ENCODE measurements at regions not wholly inside any gene's neighbourhood (a gene's known extent, or its start where the extent isn't known, plus 50 kb on each side); places are given as distances from the start of the nearest gene placed in this dataset.

GRCh38 chr15:87416591-87417257 lies 839.8 kb downstream of the NTRK3 start:
- TF ChIP-seq GATA2 (IDR thresholded peaks at IDR 0.05; ENCODE audit: low read depth, low read length) (peak; percentile 97), GATA3 (IDR thresholded peaks at IDR 0.05; ENCODE audit: low read depth, low read length) (peak; percentile 94)

All from SH-SY5Y (cell line).